Bronchial epithelial cell (primary cell): ENCODE measurements at regions not wholly inside any gene's neighbourhood (a gene's known extent, or its start where the extent isn't known, plus 50 kb on each side); places are given as distances from the start of the nearest gene placed in this dataset.

Source experiments
- DNase-seq: peaks from one replicate; pipeline ENCODE4 v3.0.0-alpha.2; 2010; ENCODE audit warnings: low read depth
- FAIRE-seq: peaks from 2 replicates; lab custom pipeline; 2011; peaks lifted over from hg19 to GRCh38; lab: Jason Lieb, UNC
- H3K27me3 ChIP-seq: 2 replicates; pipeline ENCODE4 v1.5.1; 2011; ENCODE audit warnings: low read length; ENCODE audit not compliant: control insufficient read depth, insufficient read depth
- H3K36me3 ChIP-seq: 2 replicates; pipeline ENCODE4 v1.5.1; 2011; ENCODE audit warnings: low read length; ENCODE audit not compliant: control insufficient read depth, insufficient read depth
- H3K4me3 ChIP-seq: 2 replicates; pipeline ENCODE4 v1.5.1; 2011; ENCODE audit warnings: mild to moderate bottlenecking, low read depth, low read length, control low read depth
- TF ChIP-seq, protein P1 (sequence below): IDR thresholded peaks from 2 replicates; pipeline ENCODE4 v1.5.1; 2011; ENCODE audit warnings: mild to moderate bottlenecking, moderate library complexity, low read length, control low read depth, inconsistent platforms; ENCODE audit not compliant: insufficient read depth, severe bottlenecking

DNA sequence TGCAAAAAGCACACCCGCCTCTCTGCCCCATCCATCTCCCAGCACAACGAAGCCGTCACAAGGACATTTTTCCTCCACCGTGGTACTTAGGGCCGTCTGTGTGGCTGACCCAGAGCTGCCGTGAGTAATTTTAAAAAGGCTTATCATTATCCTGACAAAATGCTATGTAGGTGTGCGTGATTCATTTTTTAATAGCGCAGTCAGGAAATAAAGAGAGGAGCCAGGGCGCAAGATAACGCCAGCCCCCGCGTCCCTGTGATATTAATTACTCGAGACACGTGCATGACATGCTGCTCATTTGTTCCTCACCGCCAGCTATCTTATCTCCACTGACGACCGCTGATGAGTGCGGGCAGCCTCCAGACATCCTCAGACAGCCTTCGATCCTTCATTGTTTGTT is 332.7 kb upstream of the PFKP start:
- FAIRE-seq (no peak), DNase-seq (no peak)
- TF ChIP-seq, protein P1, sequence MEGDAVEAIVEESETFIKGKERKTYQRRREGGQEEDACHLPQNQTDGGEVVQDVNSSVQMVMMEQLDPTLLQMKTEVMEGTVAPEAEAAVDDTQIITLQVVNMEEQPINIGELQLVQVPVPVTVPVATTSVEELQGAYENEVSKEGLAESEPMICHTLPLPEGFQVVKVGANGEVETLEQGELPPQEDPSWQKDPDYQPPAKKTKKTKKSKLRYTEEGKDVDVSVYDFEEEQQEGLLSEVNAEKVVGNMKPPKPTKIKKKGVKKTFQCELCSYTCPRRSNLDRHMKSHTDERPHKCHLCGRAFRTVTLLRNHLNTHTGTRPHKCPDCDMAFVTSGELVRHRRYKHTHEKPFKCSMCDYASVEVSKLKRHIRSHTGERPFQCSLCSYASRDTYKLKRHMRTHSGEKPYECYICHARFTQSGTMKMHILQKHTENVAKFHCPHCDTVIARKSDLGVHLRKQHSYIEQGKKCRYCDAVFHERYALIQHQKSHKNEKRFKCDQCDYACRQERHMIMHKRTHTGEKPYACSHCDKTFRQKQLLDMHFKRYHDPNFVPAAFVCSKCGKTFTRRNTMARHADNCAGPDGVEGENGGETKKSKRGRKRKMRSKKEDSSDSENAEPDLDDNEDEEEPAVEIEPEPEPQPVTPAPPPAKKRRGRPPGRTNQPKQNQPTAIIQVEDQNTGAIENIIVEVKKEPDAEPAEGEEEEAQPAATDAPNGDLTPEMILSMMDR, result no peak
- H3K36me3 ChIP-seq, result no peaks in the 10 kb centered on the region
- H3K27me3 ChIP-seq, result no peaks in the 10 kb centered on the region
- no peak overlapping the region for H3K4me3 ChIP-seq

DNA sequence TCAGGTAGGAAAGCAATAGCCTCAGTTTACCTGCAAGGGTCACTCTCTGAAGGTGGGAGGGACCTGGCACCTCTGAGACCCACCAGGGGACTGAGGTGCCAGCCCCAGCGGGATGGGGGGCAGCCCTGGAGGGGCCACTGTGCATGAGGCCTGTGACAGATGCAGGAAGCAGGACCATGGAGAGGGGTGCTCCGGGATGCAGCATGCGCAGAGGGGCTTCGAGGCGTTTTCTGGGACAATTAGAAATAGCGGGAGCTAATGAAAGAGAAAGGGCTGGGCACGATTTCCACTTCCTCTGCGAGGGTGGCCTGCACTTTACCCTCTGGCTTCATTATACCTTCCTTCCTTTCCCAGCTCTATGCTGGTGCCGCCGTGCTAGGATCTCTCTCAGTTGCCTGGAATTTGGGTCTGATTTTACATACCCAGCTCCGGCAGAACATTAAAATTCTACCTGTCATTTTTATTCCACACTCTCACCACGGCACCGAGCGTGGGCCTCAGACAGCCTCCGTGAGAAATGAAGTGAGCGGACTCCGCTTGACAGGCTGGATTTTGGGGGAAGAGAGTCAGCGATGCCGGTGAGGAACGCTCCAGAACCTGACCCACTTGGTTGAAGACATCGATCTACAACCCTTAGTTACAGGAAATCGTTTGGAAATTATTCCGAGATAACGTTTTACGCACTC is 333.9 kb upstream of the PFKP start:
- TF ChIP-seq, protein P1, result no peak
- no peaks in the 10 kb centered on the region for H3K27me3 ChIP-seq
- DNase-seq (no peak), FAIRE-seq (no peak)
- H3K36me3 ChIP-seq, result no peaks in the 10 kb centered on the region
- H3K4me3 ChIP-seq, result no peak overlapping the region

DNA sequence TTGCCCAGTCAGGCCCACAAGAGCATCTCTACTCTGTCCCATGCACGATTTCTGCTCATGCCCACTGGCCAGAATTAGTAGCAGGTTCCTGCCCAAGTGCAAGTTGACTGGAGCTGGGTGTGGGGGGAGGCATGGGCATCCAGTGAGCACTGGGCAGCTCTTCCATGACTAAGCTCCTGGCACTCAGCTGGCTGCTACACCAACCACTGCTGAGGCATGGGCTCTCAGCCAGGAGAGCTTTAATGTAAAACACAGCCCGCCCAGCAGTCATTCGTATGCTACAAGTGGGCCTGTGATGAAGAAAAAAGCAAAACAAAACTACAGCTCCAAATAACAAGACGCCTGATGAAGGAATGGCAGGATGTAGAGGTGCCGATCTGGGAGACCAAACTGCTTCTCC is 335.4 kb upstream of the PFKP start:
- TF ChIP-seq, protein P1, result no peak
- DNase-seq (no peak), FAIRE-seq (no peak)
- Histone ChIP-seq H3K27me3 (no peaks in the 10 kb centered on the region), H3K36me3 (no peaks in the 10 kb centered on the region), H3K4me3 (no peak overlapping the region)

DNA sequence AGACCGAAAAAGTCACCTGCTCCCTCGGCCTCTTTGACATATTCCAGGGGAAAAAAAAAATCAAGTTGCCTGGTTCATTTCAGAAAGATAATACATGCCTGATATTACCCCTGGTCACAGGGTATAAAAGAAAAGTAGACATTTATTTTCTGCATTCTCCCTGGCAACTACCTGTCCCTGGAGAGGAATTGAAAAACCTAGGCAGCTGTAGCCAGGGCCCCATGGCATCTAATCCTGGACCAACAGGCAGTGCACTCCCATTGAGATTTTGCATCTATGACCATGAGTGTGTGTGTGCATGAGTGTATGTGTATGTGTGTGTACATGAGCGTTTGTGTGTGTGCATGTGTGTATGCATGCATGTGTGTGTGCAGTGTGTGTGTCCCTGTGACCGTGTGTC is 338.2 kb upstream of the PFKP start:
- no peaks in the 10 kb centered on the region for H3K27me3 ChIP-seq
- H3K4me3 ChIP-seq, result no peak overlapping the region
- no peaks in the 10 kb centered on the region for H3K36me3 ChIP-seq
- no peak for FAIRE-seq
- DNase-seq, result no peak
- TF ChIP-seq, protein P1, result no peak

DNA sequence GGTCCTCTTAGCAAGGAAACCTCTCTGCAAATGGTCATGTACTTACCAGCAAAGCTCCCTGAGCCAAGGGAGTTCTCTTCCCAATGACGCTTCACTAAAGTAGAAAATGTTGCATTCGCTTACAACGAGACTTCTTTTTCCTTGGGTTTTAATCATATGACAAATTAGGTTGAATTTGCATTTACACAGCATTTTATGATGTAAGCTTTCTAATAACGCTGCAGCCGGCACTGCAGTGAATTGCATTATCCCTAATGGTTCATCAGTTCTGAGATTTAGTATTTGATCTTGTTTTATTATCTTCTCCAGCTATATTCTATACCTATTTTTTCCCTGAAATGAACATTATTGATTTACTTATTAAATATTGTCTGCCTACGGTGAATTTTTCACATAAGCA is 339.3 kb upstream of the PFKP start:
- H3K27me3 ChIP-seq, result no peaks in the 10 kb centered on the region
- FAIRE-seq (no peak), DNase-seq (no peak)
- H3K4me3 ChIP-seq, result no peak overlapping the region
- TF ChIP-seq, protein P1, result no peak
- no peaks in the 10 kb centered on the region for H3K36me3 ChIP-seq

DNA sequence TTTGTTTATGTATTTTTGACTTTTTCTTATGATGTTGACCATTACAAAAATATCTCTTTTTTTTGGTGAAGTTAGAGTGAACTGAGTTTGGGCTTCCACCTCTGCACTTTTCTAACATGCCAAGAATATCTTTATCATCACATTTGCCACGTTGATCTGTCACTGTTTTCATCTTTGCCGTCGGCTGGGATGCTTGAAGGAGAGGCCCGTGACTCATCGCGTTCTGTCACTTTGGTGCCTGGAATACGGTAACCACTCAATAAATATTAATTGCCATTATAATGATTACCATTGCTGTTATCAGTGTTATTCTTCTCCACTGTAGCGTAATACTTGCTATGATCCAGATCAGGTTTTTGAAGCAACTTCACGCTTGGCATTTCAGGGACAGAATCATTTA is 350.8 kb upstream of the PFKP start:
- TF ChIP-seq, protein P1, result no peak
- Histone ChIP-seq H3K27me3 (no peaks in the 10 kb centered on the region), H3K36me3 (no peaks in the 10 kb centered on the region), H3K4me3 (no peak overlapping the region)
- FAIRE-seq (no peak), DNase-seq (no peak)
